Prostate gland (tissue), 2 donors: ENCODE measurements at regions not wholly inside any gene's neighbourhood (a gene's known extent, or its start where the extent isn't known, plus 50 kb on each side); places are given as distances from the start of the nearest gene placed in this dataset.

ENCODE experiments used
- CTCF ChIP-seq, 4 experiments: fragments of 200-600 bp in 2 of 4; fragments of 450-650 bp in 2 of 4; sonication (generic) in 2 of 4; IDR thresholded peaks; 1 replicate in 3 of 4; 2 replicates in 1 of 4; pipeline ENCODE4 v1.5.1; 2016 to 2019; ENCODE audit warnings: antibody characterized with exemption in 4 of 4, mild to moderate bottlenecking in 2 of 4, moderate library complexity in 2 of 4
- POLR2AphosphoS5 ChIP-seq: sonication (generic); formaldehyde crosslinking; IDR thresholded peaks from one replicate; pipeline ENCODE4 v1.6.1; 2017; ENCODE audit warnings: antibody characterized with exemption

- TF ChIP-seq POLR2AphosphoS5 = no peak
- TF ChIP-seq CTCF (IDR thresholded peaks at IDR 0.05) = no peak
Observed at GRCh38 chr1:30512914-30513265, 210.5 kb downstream of the MATN1 start.
